Nephron progenitor cell (in vitro differentiated cells): ENCODE measurements at regions not wholly inside any gene's neighbourhood (a gene's known extent, or its start where the extent isn't known, plus 50 kb on each side); places are given as distances from the start of the nearest gene placed in this dataset.

ENCODE experiments used
- DNase-seq: peaks from one replicate; pipeline ENCODE4 v3.0.0; 2021
- H3K27ac Mint-ChIP-seq: 2 replicates; pipeline ENCODE4 v1.8.0; 2021; ENCODE audit warnings: mild to moderate bottlenecking, moderate library complexity, mixed read lengths
- H3K27me3 Mint-ChIP-seq: 2 replicates; pipeline ENCODE4 v1.8.0; 2021; ENCODE audit warnings: mild to moderate bottlenecking, low read depth, mixed read lengths; ENCODE audit not compliant: poor library complexity
- H3K36me3 Mint-ChIP-seq: 2 replicates; pipeline ENCODE4 v1.8.0; 2021; ENCODE audit warnings: low read depth, mixed read lengths
- H3K4me1 Mint-ChIP-seq: 2 replicates; pipeline ENCODE4 v1.8.0; 2021; ENCODE audit warnings: mixed read lengths
- H3K4me3 Mint-ChIP-seq: 2 replicates; pipeline ENCODE4 v1.8.0; 2021; ENCODE audit warnings: mild to moderate bottlenecking, moderate library complexity, mixed read lengths
- H3K9me3 Mint-ChIP-seq: 2 replicates; pipeline ENCODE4 v1.8.0; 2021; ENCODE audit warnings: mild to moderate bottlenecking, moderate library complexity, mixed read lengths
- CTCF ChIP-seq: fragments of 200-600 bp; sonication (generic); IDR thresholded peaks from 2 replicates; pipeline ENCODE4 v1.5.0; 2021; ENCODE audit warnings: antibody characterized with exemption

GRCh38 chr1:90558754-90559378 is 158.2 kb downstream of the BARHL2 start:
- Mint-ChIP-seq H3K27ac (no peak overlapping the region), H3K36me3 (no peaks in the 10 kb centered on the region), H3K4me3 (no peak overlapping the region), H3K27me3 (peaks cover 18% of the 10 kb centered on the region), H3K9me3 (peaks cover 5% of the 10 kb centered on the region), H3K4me1 (peaks cover 16% of the 10 kb centered on the region)
- no peak for TF ChIP-seq CTCF
- DNase-seq = no peak

DNA sequence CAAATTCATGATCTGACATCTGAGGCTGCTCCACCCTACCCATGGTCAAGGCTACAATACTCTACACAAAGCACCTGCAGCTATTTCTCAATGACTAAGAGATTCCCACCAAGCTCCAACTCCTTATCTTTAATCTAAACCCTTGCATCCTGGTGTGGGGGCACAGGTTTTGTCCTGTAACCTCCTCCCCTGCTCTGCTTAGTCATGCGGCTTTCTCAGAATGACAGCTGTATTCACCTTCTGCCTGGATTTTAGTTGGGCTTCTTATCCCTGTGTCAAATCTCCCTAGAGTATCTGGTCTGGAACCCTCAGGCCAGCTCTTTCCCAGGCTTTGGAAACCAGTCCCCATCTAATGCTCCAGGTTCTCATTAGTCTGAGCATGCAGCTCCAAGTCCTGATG is 159.0 kb downstream of the BARHL2 start:
- Mint-ChIP-seq H3K4me3 (no peak overlapping the region), H3K4me1 (peaks cover 16% of the 10 kb centered on the region), H3K27ac (no peak overlapping the region), H3K27me3 (peaks cover 18% of the 10 kb centered on the region), H3K36me3 (no peaks in the 10 kb centered on the region), H3K9me3 (peaks cover 5% of the 10 kb centered on the region)
- no peak for TF ChIP-seq CTCF
- DNase-seq = no peak

DNA sequence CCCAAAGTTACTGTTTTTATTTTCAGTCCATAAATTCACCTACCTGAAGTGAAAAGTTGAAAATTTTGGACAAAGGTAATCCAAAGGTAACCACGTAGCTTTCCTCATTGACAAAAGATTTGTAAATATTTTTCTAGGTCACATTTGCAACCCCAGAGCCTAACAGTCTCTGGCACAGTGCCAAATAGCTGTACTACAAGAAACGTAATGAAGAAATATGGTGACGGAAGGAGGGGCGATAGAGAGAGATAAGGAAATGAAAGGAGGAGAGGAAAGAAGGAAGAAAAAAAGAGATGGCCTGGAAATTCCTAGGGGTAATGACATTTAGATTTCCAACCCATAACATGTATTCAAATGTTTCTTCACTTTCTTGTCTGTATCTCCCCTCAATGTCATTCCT is 159.4 kb downstream of the BARHL2 start:
- Mint-ChIP-seq H3K27me3 (peaks cover 18% of the 10 kb centered on the region), H3K36me3 (no peaks in the 10 kb centered on the region), H3K27ac (no peak overlapping the region), H3K4me3 (no peak overlapping the region), H3K4me1 (peaks cover 16% of the 10 kb centered on the region), H3K9me3 (peaks cover 5% of the 10 kb centered on the region)
- no peak for DNase-seq
- no peak for TF ChIP-seq CTCF

- no peak for DNase-seq
- no peak for TF ChIP-seq CTCF
- Mint-ChIP-seq H3K4me1 (peaks cover 14% of the 10 kb centered on the region), H3K36me3 (no peaks in the 10 kb centered on the region), H3K4me3 (no peak overlapping the region), H3K27me3 (peaks cover 3% of the 10 kb centered on the region), H3K27ac (no peak overlapping the region), H3K9me3 (peaks cover 5% of the 10 kb centered on the region)
Observed at GRCh38 chr1:90550626-90551406, 166.3 kb downstream of the BARHL2 start.

- Mint-ChIP-seq H3K4me3 (no peak overlapping the region), H3K36me3 (no peaks in the 10 kb centered on the region), H3K4me1 (peaks cover 17% of the 10 kb centered on the region), H3K27me3 (no peaks in the 10 kb centered on the region), H3K9me3 (no peaks in the 10 kb centered on the region), H3K27ac (no peak overlapping the region)
- TF ChIP-seq CTCF = no peak
- DNase-seq = no peak
Observed at GRCh38 chr1:90544356-90544755, 172.7 kb downstream of the BARHL2 start.
